Amygdala (tissue), 56 donors: ENCODE measurements at regions not wholly inside any gene's neighbourhood (a gene's known extent, or its start where the extent isn't known, plus 50 kb on each side); places are given as distances from the start of the nearest gene placed in this dataset.

ENCODE experiments used
- DNase-seq, 56 donors: peaks; one replicate each; lab custom pipeline; 2025; lab: John Stamatoyannopoulos, UW

- no peak for DNase-seq
Observed at GRCh38 chr2:215613888-215614287, 178.0 kb upstream of the FN1 start.

- no peak for DNase-seq
Observed at GRCh38 chr2:215613280-215613679, 177.4 kb upstream of the FN1 start.

GRCh38 chr2:215612786-215613185, 176.9 kb upstream of the FN1 start:
- no peak for DNase-seq

GRCh38 chr2:215611609-215612386, 175.9 kb upstream of the FN1 start:
- no peak for DNase-seq

GRCh38 chr2:215609089-215610032, 173.5 kb upstream of the FN1 start:
- DNase-seq: no peak

- no peak for DNase-seq
Observed at GRCh38 chr2:215607766-215608165, 171.9 kb upstream of the FN1 start.

GRCh38 chr2:215606219-215606618, 170.4 kb upstream of the FN1 start:
- no peak for DNase-seq

- DNase-seq: no peak
Observed at GRCh38 chr2:215605214-215605613, 169.3 kb upstream of the FN1 start.

GRCh38 chr2:215604606-215605005, 168.7 kb upstream of the FN1 start:
- DNase-seq: no peak

GRCh38 chr2:215603440-215603839, 167.6 kb upstream of the FN1 start:
- no peak for DNase-seq

GRCh38 chr2:215602997-215603396, 167.1 kb upstream of the FN1 start:
- no peak for DNase-seq

- no peak for DNase-seq
Observed at GRCh38 chr2:215601990-215602721, 166.3 kb upstream of the FN1 start.

GRCh38 chr2:215601526-215601925, 165.7 kb upstream of the FN1 start:
- no peak for DNase-seq

- no peak for DNase-seq
Observed at GRCh38 chr2:215598376-215598975, 162.6 kb upstream of the FN1 start.

GRCh38 chr2:215597577-215597976, 161.7 kb upstream of the FN1 start:
- no peak for DNase-seq

GRCh38 chr2:215594766-215595165, 158.9 kb upstream of the FN1 start:
- no peak for DNase-seq

GRCh38 chr2:215590010-215590745, 154.3 kb upstream of the FN1 start:
- no peak for DNase-seq

- no peak for DNase-seq
Observed at GRCh38 chr2:215583881-215584280, 148.0 kb upstream of the FN1 start.

GRCh38 chr2:215579809-215580208, 143.9 kb upstream of the FN1 start:
- no peak for DNase-seq

GRCh38 chr2:215577356-215577755, 141.5 kb upstream of the FN1 start:
- no peak for DNase-seq
